PC-3 (cell line): ENCODE measurements at regions not wholly inside any gene's neighbourhood (a gene's known extent, or its start where the extent isn't known, plus 50 kb on each side); places are given as distances from the start of the nearest gene placed in this dataset.

Experiments
- CTCF ChIP-seq: fragments of 300-600 bp; sonication (generic); conservative IDR thresholded peaks from 2 replicates; pipeline ENCODE4 v1.5.1; 2017; ENCODE audit warnings: antibody characterized with exemption, low read depth, mild to moderate bottlenecking, low read length
- EZH2 ChIP-seq: fragments of 300-600 bp; sonication (generic); IDR thresholded peaks from one replicate; pipeline ENCODE4 v1.6.1; 2017; ENCODE audit warnings: antibody characterized with exemption, mild to moderate bottlenecking, low read length; ENCODE audit not compliant: unreplicated experiment
- EZH2phosphoT487 ChIP-seq: fragments of 300-600 bp; sonication (generic); IDR thresholded peaks from 2 replicates; pipeline ENCODE4 v1.6.1; 2018; ENCODE audit warnings: mild to moderate bottlenecking, antibody characterized with exemption, low read length, borderline replicate concordance

GRCh38 chr3:106245400-106245799 is 376.6 kb upstream of the CBLB start:
- TF ChIP-seq EZH2 = no peak
- TF ChIP-seq CTCF = no peak
- no peak for TF ChIP-seq EZH2phosphoT487
